Suprapubic skin (tissue), 4 donors: ENCODE measurements at regions not wholly inside any gene's neighbourhood (a gene's known extent, or its start where the extent isn't known, plus 50 kb on each side); places are given as distances from the start of the nearest gene placed in this dataset.

Source experiments
- DNase-seq, 2 donors: peaks; one replicate each; pipeline ENCODE4 v3.0.0-alpha.2; 2019; ENCODE audit warnings: low spot score in 2 of 2
- H3K27ac ChIP-seq: fragments of 200-600 bp; sonication (generic); one replicate; pipeline ENCODE4 v1.5.1; 2019
- H3K27me3 ChIP-seq: fragments of 200-600 bp; sonication (generic); one replicate; pipeline ENCODE4 v1.5.1; 2019
- H3K36me3 ChIP-seq: fragments of 200-600 bp; sonication (generic); one replicate; pipeline ENCODE4 v1.5.1; 2019
- H3K4me1 ChIP-seq: fragments of 200-600 bp; sonication (generic); one replicate; pipeline ENCODE4 v1.5.1; 2019
- H3K4me3 ChIP-seq: fragments of 200-600 bp; sonication (generic); one replicate; pipeline ENCODE4 v1.5.1; 2019; ENCODE audit warnings: mild to moderate bottlenecking
- H3K9me3 ChIP-seq: fragments of 200-600 bp; sonication (generic); one replicate; pipeline ENCODE4 v1.5.1; 2019
- CTCF ChIP-seq, 2 donors: fragments of 200-600 bp in 1 of 2; fragments of 450-650 bp in 1 of 2; sonication (generic) in 1 of 2; IDR thresholded peaks; one replicate each; pipeline ENCODE4 v1.5.1; 2016 to 2019; ENCODE audit warnings: antibody characterized with exemption in 2 of 2, mild to moderate bottlenecking in 1 of 2, moderate library complexity in 1 of 2
- EP300 ChIP-seq: sonication (generic); formaldehyde crosslinking; IDR thresholded peaks from one replicate; pipeline ENCODE4 v1.6.1; 2017; ENCODE audit warnings: antibody characterized with exemption
- POLR2A ChIP-seq, 2 donors: fragments of 450-650 bp; IDR thresholded peaks; one replicate each; pipeline ENCODE4 v1.6.1; 2017; ENCODE audit warnings: antibody characterized with exemption in 2 of 2, mild to moderate bottlenecking in 2 of 2, moderate library complexity in 2 of 2
- POLR2AphosphoS5 ChIP-seq, 3 donors: sonication (generic); formaldehyde crosslinking; IDR thresholded peaks; one replicate each; pipeline ENCODE4 v1.6.1; 2017; ENCODE audit warnings: antibody characterized with exemption in 3 of 3
- whole genome bisulfite sequencing: methylation state at CpG from one replicate; pipeline ENCODE4 v1.1.5; 2018; 5-methylcytosine and 5-hydroxymethylcytosine counted together

- 90% methylated on average over 14 of the region's 14 CpGs for WGBS
- no peak for DNase-seq
- no peaks in the 10 kb centered on the region for H3K27me3 ChIP-seq
Observed at GRCh38 chr18:77820472-77820871, 570.8 kb downstream of the GALR1 start.

DNA sequence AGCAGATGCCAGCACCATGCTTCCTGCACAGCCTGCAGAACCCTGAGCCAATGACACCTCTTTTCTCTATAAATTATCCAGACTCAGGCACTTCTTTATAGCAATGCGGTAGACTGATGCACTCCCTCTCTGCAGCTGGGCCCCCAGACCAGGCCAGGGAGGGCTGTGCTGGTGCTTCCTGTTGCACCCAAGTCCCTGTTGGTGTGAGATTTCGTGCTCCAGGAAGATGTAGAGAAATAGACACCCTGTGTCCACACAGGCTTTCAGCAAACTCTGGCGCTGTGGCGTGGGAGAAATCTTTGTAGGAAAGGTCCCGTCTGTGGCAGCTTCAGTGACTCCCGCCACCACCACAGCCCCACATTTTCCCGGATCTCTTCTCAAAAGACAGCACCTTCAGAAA lies 572.2 kb downstream of the GALR1 start:
- Histone ChIP-seq H3K36me3 (no peaks in the 10 kb centered on the region), H3K27me3 (no peaks in the 10 kb centered on the region), H3K4me1 (no peaks in the 10 kb centered on the region), H3K27ac (no peak overlapping the region), H3K9me3 (no peaks in the 10 kb centered on the region), H3K4me3 (no peak overlapping the region)
- DNase-seq: no peak
- 85% methylated on average over 7 of the region's 7 CpGs for WGBS
- TF ChIP-seq CTCF (IDR thresholded peaks at IDR 0.05) (no peak), POLR2A (IDR thresholded peaks at IDR 0.05) (no peak), EP300 (no peak), POLR2AphosphoS5 (IDR thresholded peaks at IDR 0.05) (no peak)

More at GRCh38 chr18:77820472-77820871, 570.8 kb downstream of the GALR1 start:
- Histone ChIP-seq H3K4me1 (no peaks in the 10 kb centered on the region), H3K36me3 (no peaks in the 10 kb centered on the region), H3K27ac (no peak overlapping the region), H3K4me3 (no peak overlapping the region), H3K9me3 (no peaks in the 10 kb centered on the region)
- TF ChIP-seq EP300: no peak
- no peak for TF ChIP-seq POLR2A (IDR thresholded peaks at IDR 0.05)
- TF ChIP-seq CTCF (IDR thresholded peaks at IDR 0.05): no peak
- no peak for TF ChIP-seq POLR2AphosphoS5 (IDR thresholded peaks at IDR 0.05)

GRCh38 chr18:77822632-77823031 lies 573.0 kb downstream of the GALR1 start:
- H3K27me3 ChIP-seq: no peaks in the 10 kb centered on the region

DNA sequence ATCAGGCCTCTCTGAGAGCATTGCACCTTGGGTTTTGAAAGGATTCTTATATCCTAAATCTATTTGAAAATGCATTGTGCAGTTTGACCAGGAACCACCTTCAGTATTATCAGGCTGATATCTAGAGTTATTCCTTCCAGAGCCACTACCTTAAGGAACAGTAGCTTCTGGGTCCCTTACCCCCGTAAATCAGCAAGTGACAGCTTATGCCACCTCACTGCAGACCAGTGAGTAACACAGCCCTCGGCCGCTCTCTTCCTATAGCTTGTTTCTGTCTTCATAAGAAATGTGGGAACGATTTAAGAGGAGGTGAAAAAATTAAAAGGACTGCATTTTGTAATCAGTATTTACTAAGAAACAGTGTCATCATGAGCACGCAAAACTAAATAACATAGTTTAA lies 584.2 kb downstream of the GALR1 start:
- DNase-seq: no peak
- TF ChIP-seq POLR2A (IDR thresholded peaks at IDR 0.05) (no peak), EP300 (no peak), CTCF (IDR thresholded peaks at IDR 0.05) (no peak)

More at GRCh38 chr18:77822632-77823031, 573.0 kb downstream of the GALR1 start:
- Histone ChIP-seq H3K9me3 (no peaks in the 10 kb centered on the region), H3K4me3 (no peak overlapping the region), H3K36me3 (no peaks in the 10 kb centered on the region), H3K27ac (no peak overlapping the region), H3K4me1 (no peaks in the 10 kb centered on the region)
- WGBS: 67% methylated on average over 12 of the region's 12 CpGs
- TF ChIP-seq POLR2A (IDR thresholded peaks at IDR 0.05) (no peak), POLR2AphosphoS5 (IDR thresholded peaks at IDR 0.05) (no peak), EP300 (no peak), CTCF (IDR thresholded peaks at IDR 0.05) (no peak)
- no peak for DNase-seq

DNA sequence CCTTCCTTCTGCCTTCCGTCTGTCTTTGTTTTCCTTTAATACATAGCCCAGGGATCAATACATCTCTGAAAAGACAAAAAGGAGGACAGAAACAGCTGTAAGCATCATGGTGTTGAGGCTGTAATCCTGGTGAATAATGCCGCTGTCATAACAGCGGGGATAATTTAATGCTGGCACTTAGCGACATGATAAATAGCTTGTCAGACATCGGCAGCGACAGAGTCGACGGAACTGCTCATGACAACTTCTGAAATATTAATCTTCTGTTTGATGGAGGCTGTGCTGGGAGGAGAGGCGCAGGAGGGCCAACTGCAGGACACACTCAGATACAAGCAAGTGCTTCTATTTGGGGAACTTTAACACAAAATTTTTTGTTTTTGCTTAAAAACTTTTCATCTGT lies 602.2 kb downstream of the GALR1 start:
- TF ChIP-seq POLR2AphosphoS5 (IDR thresholded peaks at IDR 0.05) (no peak), EP300 (no peak), CTCF (IDR thresholded peaks at IDR 0.05) (no peak), POLR2A (IDR thresholded peaks at IDR 0.05) (no peak)
- WGBS: 8% methylated on average over 9 of the region's 9 CpGs
- no peak for DNase-seq

More for the DNA sequence above, 584.2 kb downstream of the GALR1 start:
- no peaks in the 10 kb centered on the region for H3K9me3 ChIP-seq
- H3K27me3 ChIP-seq: no peaks in the 10 kb centered on the region
- WGBS: 76% methylated on average over 5 of the region's 5 CpGs
- H3K27ac ChIP-seq: no peak overlapping the region
- no peaks in the 10 kb centered on the region for H3K4me1 ChIP-seq
- H3K36me3 ChIP-seq: no peaks in the 10 kb centered on the region
- H3K4me3 ChIP-seq: no peak overlapping the region

More for the DNA sequence above, 602.2 kb downstream of the GALR1 start:
- Histone ChIP-seq H3K36me3 (no peaks in the 10 kb centered on the region), H3K27me3 (no peaks in the 10 kb centered on the region), H3K27ac (no peak overlapping the region), H3K4me3 (no peak overlapping the region), H3K4me1 (no peaks in the 10 kb centered on the region), H3K9me3 (no peaks in the 10 kb centered on the region)
